ENCODE measurements at regions not wholly inside any gene's neighbourhood (a gene's known extent, or its start where the extent isn't known, plus 50 kb on each side); places are given as distances from the start of the nearest gene placed in this dataset.
"Not testable (repeated sequence)": the region's sequence is repeated elsewhere in the genome, so short reads cannot be mapped to it uniquely, and the experiment has no call there.

DNA sequence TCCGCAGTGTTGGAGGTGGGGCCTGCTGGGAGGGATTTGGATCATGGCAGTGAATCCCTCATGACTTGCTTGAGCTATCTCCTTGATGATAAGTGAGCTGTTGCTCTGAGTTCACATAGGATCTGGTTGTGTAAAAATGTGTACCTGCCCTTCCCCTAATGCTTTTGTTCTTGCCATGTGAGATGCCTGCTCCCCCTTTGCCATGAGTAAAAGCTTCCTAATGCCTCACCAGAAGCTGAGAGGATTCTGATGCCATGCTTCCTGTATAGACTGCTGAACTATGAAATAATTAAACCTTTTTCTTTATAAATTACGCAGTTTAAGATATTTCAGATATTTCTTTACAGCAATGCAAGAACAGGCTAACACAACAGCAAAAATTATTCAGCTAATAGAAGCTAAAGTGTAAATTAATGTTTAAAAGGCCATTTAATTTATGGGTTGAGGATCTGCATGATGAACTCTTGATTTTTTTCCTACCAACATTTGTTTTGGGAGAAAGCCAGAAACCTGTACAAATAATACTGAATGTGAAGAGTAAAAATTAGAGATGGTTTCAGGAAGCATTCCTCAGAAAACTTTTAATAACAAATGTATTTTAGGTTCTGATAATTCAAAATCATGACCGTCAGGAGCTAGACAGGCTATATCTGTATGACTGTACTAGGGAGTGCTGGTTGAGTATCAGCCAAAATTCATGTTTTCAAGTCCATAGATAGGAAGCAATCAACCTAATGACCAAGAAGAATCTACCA, 177.5 kb upstream of the GRIA4 start:
- DNase-seq (ENCODE audit: low read depth): no peak

DNA sequence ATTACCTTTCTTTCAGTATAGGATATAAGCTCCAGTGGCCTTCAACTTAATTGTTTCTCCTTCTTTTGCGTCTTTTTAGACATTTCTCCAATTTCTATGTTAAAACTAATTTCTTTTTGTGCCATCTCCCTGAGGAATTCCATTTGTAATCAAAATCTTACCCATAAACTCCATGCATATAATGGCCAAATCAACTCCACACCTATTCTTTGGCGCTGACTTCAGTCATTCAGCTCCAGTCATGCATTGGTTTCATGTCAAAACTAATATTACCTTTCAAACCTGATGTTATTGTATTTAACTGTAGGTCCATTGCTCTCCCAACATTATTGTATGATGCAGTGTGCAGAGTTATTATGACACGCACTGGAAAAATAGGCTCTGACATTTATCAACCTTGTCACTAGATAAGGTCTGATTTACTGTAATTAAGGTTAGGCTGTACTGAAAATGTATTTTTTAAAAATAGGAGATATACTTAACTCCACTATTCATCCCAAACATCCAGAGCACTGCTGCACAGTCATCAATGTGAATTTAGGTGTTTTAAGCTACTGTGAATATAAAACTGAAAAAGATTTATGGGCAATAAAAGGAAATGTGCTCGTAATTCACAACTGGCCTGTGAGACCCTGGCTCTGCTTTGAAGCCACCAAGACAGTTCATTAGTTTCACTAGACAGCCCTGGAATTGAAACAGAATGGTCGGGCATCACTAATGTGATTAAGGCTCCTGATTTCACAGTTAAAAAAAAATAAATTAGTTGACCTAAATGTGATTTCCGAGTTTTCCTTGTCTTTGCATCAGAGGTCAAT, 180.6 kb upstream of the GRIA4 start:
- no peak for DNase-seq (ENCODE audit: low read depth)

DNA sequence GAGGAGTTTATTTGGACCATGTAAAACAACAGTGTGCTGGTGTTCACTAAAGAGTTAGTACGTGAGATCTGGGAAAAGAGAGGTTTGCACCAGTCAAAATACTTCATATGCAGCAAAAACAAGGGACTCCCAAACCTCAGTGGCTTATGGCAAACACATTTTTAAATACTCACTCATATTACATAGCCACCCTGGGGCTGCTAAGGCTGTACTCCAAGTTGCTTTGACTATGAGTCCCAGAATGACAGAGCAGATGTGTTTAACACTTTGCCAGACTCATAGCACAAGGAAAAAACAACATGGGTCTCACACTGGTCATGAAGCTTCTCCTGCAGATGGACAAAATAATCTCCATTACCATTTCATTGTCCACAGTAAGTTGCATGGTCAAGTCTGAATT, 202.8 kb upstream of the GRIA4 start:
- DNase-seq (ENCODE audit: low read depth): no peak

DNA sequence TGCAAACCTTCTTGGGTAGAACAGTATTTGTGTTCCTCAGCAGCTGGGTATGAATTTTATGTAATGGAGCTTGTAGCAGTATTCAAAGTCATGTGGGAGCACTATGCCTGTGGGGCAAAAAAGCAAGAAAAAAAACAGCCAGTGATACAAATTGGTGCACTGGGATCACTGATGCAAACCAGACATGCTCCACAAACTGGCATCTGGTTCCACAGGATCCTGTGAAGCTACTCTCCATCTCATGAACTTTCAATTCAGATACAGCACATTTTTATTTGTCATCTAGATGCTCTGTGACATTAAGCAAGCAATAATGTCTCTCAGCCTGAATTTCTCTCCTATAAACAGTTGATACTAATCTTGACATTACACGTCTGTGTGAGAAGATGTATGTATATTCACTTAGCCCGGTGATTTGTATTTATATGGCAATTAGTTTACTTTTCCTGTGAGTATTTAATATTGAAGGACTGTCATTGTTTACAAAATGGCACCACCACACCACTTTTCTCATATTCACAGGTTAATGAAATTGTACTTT, 208.5 kb upstream of the GRIA4 start:
- no peak for DNase-seq (ENCODE audit: low read depth)

DNA sequence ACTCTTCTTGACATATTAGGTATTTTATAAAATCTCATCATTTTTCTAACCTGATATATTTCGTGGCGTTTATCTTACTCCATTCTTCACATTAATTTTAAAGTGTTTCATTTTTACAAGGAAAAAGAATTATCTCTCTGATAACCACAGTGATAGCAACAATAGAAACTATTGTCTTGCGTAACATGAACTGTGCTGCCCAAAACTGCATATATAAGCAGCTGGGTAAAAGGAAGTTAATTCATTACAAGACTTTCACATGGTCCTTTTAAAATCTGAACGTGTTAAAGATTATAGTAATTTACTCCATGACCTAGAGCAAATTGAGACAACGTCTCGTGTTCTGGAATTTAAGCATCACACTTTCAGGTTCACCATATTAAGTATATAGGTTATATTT, 210.4 kb upstream of the GRIA4 start:
- no peak for DNase-seq (ENCODE audit: low read depth)

DNA sequence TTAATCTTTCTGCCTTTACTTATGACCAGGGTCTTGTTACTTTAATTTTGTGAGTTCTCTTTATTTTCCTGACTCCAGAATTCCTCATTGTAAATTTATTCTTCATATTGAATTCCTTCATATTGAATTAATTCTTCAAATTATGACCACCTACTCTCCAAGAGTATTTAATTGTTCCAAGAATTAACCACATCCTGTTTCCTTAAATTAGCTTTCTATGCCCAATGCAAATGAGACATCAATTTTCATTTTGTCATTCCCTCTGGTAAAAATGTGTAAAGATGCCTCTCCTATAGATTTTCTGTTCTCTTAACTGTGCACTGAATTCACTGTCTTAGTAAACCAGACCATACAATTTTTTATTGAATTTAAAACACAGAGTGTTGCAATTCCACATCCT, 211.2 kb upstream of the GRIA4 start:
- DNase-seq (ENCODE audit: low read depth): no peak

DNA sequence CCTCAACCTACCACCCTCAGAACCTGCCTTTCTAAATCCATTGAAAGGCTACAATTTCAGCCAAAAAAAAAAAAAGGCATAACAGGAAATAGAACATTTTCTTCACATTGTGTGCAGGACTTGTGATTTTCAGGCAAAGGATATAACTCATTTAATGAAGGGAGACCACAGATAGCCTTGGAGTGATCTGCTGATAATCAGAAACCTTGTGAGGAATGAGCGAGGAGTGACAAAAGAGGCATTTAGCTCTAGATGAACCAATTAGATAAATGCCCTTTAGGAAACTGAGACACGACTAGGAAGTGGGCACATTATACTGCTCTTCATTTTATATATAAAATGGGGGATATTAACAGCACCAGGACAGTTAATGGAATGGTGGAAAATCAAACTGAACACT, 216.5 kb upstream of the GRIA4 start:
- DNase-seq (ENCODE audit: low read depth): no peak

DNA sequence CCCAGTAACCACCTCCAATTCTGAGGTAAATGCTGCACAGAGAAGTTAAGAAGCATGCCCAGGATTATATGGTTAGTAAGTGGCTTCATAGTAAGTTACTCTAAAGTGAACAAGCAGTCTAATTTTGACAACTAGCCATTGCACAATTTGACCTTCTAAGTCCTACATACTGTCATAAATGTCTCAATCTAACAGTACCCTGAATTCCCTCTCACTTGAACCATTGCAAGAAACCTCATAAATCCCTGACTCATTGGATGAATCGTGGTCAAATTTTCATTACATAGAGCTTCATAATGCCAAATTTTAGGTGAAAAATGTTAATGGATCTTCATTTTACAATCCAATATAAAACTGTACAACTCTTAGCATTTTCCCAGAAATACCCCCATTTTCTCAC, 217.3 kb upstream of the GRIA4 start:
- no peak for DNase-seq (ENCODE audit: low read depth)

DNA sequence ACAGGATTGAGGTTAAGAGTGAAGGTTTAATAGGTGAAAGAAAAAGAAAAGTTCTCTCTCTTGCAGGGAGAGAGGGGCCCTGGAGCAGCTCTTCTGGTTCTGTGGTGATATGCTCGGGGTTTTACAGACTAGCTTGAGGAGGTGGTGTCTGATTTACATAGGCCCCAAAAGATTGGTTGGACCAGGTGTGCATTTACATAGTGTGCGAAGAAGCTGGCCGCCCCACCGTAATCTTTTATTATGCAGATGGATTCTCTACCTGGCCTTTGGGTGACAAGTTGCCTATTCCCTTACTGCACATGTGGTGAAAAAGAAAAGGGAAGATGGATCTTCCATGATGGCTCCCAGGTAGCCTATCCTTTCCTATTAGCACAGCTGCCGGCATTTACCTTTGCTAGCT, 219.9 kb upstream of the GRIA4 start:
- no peak for DNase-seq (ENCODE audit: low read depth)

DNA sequence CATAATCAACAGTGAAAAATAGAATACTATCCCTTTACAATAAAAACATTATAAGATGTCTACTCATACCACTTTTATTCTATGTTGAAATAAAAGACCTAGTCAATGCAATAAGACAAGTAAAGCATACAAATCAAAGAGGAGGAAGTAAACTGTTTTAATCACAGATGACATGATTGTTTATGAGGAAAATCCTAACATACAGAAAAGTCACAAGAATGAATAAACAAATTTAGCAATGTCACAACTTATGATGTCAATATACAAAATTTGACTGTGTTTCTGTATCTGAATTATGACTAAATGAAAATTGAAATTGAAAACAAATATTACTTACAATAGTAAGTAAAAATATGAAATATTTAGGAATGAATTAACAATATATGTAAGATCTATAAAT, 221.9 kb upstream of the GRIA4 start:
- no peak for DNase-seq (ENCODE audit: low read depth)

DNA sequence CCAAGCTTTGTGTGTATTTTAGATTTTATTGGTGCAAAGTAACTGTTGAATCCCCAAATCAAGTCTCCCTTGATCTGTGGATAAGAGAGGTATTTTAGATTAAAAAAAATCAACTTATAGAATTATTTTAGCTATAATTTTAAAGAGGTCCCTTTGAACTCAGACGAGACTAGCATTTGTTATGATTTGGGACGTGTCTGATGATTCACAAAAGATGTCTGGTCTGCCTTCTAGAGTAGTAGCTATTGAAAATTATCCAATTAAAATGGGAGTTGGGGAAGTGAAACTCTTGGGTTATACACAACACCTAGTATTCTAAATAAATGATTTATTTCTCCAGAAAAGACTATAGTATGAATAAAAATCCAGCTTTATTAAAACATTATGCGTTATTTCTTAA, 227.9 kb upstream of the GRIA4 start:
- no peak for DNase-seq (ENCODE audit: low read depth)

DNA sequence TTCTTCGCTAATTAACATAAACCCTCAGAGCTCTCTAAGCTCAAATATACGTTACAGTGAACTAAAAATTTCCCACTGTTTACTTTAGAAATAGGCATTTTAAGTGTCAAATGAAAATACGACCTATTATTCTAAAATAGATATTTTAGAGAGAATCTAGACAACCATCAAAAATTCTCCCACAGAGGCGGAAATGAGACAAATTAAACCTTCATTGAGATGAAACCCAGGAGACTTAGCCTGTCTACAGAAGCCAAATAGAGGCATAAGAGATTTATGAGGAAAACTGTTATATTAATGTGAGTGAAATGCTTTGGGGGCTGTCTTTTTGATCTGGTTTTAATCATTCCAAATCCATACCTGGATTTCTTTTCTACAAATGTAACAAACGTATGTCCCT, 232.0 kb upstream of the GRIA4 start:
- DNase-seq (ENCODE audit: low read depth): no peak

DNA sequence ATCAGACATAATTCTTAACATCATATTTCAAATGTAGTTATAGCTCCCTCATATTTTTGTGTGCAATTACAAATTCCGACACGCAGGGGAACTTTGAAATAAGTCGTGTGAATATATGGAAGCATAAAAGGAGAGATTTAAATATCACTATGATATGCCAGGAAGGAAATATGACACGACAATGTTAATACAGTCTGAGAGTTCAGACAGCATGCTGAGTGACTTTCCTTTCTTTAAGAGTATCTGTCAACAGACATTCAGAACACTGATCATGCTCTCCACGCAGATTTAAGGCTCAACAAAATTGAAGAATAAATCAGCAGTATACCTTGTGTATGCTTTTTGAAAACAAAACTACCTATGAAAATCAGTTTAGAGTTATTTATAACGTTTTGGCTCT, 232.6 kb upstream of the CARD18 start:
- no peak for DNase-seq (ENCODE audit: low read depth)

DNA sequence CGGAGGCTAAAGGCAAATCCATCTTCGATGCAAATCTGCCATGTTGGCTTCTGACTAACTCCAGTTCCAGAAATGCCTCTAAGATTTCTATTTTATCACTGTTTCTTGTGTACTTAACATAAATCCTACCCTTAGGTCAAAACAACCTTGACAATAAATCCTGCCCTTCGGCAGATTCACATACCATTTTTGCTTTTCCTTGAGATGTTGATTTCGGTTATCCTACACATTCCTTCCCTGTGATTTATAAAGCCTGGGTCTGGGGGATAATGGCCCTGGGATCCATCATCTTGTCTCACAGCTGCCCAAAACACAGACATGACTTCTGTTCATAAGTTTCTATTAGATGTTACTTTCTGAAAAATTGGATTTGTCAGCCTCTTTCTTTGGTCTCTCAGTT, 231.7 kb upstream of the CARD18 start:
- DNase-seq (ENCODE audit: low read depth): no peak

DNA sequence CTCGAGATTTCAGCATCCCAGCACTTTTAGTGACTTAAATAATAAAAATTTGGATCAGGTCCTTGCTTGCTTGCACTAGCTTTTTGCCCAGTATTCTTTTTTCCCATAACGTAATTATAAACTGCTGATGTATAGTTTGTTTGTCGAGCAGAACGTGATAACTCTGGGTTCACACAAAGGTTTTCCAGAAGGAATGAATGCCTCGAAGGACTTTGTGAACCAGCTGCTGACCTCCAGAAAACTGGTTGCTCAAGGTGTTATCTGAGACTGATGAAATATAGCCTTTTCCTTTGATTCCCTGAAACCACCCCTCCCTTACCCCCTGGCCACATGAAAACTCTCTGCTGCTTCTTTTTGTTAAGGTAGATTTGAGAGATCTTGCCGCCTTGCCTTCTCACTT, 229.1 kb upstream of the CARD18 start:
- DNase-seq (ENCODE audit: low read depth): no peak

DNA sequence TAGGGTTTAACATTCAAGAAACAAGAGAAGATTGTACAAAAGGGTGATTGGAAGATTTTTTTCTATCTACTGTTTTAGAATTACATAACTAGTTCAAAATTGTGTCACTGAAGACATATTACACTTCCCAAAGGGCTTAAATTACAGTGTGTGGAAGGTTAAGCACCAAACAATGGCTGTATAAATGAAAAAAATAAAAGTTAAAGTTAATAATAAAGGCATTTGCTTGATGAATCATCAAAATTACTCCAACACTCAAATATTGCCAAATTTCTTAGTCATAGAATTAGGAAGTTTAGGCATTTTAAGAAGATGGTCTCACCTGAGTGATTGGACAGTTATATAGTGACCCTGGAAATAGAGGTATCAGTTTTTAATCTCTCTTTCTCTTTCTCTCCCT, 227.6 kb upstream of the CARD18 start:
- no peak for DNase-seq (ENCODE audit: low read depth)

DNA sequence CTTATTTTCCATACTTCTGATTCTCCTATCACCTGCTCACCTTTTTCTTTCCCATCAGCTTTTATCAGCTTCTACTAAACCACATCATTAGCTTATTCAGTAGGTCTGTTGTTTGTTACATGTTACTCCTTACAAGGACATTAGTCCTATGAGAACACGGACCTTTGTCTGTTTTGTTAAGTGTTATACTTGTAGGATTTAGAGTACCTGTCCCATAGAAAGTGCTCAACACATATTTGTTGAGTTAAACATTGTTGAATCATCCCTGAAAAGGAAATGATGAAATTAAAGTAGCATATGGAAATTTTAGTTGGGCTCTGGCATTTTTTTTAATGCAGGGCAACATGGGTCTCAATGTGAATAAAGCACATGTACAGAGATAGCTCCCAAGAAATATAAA, 222.1 kb upstream of the CARD18 start:
- peak; percentile 6 for DNase-seq (ENCODE audit: low read depth)

DNA sequence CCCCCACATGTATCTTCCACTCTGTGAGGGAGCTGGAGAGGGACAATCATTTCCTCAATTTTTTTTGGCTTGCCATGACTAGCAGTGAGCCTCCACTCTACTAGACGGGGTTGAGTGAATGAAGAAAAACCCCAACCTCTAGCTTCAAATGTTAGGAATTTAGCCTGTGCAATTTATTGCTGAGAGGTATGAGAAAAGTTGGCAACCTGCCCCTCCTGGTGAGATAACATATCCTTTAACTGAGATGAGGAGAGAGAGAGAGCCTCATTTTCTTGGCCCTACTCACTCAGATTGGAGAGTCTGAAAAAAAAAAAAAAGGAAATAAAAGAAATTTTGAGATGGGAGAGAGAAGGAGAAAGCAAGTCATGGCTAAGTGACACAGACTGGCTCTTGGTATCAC, 218.2 kb upstream of the CARD18 start:
- DNase-seq (ENCODE audit: low read depth): peak; percentile 5

DNA sequence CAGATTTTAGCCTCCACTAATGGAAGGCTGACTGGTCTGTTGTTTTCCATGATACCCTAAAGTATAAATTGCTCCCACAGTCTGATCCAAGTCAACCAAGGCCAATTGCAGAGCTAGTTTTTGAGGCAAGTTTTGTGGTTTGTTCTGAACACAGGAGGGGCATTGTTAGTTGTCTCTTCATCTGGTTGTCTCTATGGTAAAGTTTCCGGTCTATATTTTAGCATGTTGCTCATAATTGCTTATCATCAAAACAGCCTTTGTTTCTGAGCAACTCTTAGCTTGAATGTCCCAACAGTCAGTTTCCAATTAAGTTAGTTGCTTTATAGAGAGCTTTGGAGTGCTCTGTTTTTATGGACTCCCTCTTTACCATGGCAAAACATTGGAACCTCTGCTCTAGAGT, 217.6 kb upstream of the CARD18 start:
- DNase-seq (ENCODE audit: low read depth): peak; percentile 47

DNA sequence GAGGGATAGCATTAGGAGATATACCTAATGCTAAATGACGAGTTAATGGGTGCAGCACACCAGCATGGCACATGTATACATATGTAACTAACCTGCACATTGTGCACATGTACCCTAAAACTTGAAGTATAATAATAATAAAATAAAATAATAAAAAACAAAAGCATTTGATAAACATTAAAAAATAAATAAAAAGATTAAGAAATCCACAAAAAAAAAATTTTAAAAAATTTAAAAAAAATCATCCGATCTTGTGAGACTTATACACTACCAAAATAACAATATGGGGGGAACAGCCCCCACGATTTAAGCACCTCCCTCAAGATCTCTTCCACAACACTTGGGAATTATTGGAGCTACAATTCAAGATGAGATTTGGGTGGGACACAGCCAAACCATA, 210.3 kb upstream of the CARD18 start:
- not testable (repeated sequence) for DNase-seq (ENCODE audit: low read depth)

DNA sequence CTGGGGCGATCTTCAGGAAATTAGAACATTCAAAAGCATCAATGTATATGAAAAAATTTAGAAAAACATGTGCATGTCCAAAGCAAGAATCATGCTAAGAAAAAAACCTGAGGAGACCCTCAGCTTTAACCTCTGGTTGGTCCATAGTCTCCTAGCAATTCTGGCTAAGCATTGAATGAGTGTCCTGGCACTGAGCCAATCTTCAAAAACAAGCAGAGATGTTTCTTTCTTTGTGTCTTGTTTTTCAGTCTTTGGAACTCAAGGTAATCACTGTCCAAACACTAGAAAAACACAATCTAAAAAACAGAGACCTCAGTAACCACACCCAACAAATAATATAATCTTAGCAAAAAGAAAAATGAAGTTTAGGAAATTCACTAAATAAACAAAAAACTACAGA, 205.4 kb upstream of the CARD18 start:
- DNase-seq (ENCODE audit: low read depth): no peak

DNA sequence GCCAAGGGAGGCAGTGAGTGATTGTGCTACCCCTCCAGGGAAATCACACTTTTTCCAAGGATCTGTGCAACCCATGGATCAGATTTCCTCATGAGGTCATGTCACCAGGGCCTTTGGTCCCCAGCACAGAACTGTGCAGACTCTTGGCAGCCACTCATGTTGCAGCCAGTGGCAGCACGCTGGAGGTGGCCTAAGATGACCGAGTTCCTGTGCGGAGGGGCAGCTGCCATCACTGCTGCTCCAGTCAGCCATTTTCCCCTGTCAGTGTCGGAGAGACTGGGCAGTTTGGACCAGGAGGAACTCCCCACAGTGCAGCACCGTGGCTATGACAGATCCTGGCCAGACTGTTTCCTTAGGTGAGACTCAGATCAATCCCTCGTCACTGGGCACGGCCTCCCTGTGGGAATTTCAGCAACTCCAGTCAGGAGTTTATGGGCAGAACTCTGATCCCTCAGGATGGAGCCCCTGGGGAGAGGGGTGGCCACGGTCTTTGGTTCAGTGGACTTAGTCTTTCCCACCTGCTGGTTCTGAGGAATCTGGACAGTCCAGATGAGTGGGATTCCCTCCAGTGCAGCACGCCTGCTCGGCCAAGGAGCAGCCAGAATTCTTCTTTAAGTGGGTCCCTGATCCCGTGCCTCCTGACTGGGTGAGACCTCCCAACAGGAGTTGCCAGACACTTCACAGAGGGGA, 194.6 kb upstream of the CARD18 start:
- DNase-seq (ENCODE audit: low read depth): no peak

All from HT1080 (cell line).